ENCODE measurements at regions not wholly inside any gene's neighbourhood (a gene's known extent, or its start where the extent isn't known, plus 50 kb on each side); places are given as distances from the start of the nearest gene placed in this dataset.

DNA sequence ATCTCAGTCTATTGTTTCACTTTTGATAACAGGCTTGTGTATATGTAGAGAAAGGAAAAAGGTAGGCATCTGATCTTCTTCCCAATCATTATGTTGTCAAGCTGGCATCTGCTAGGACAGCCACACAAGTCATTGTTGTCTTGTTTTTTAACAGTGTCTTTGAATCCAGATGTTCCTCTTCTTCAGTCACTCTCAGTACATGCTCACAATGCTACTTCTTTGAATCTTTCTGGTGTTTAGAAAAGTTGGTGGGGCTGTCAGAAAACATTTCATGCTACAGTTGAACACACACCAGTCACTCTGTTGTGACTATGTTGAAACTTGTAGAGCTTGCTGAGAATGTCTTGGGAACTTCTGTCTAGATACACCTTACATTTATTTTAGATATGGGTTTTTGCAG lies 1231.4 kb upstream of the MIR17HG start:
- no peak for DNase-seq

GRCh38 chr13:90118467-90119071 lies 1228.9 kb upstream of the MIR17HG start:
- DNase-seq = no peak

GRCh38 chr13:90120026-90120425 lies 1227.5 kb upstream of the MIR17HG start:
- DNase-seq = no peak

GRCh38 chr13:90121784-90122183 lies 1225.7 kb upstream of the MIR17HG start:
- DNase-seq = no peak

- no peak for DNase-seq
Measured at GRCh38 chr13:90122531-90122930, 1225.0 kb upstream of the MIR17HG start.

DNA sequence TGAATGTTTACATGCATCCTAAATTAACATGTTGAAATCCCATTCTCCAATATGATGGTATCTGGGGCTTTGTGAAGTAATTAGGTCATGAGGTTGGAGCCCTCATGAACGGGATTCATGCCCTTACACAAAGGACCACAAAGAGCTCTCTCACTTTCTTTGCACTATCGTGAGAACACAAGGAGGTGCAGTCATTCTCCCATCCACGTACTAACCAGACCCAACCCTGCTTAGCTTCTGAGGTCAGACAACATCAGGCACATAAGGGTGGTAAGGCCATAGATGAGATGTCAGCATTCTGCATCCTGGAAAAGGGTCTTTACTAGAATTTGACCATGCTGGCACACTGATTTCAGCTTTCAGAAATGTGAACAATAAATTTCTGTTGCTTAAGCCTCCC lies 1211.9 kb upstream of the MIR17HG start:
- DNase-seq = no peak

GRCh38 chr13:90142251-90142650 lies 1205.2 kb upstream of the MIR17HG start:
- no peak for DNase-seq

GRCh38 chr13:90154311-90154960 lies 1193.1 kb upstream of the MIR17HG start:
- no peak for DNase-seq

GRCh38 chr13:90156390-90156789 lies 1191.1 kb upstream of the MIR17HG start:
- DNase-seq = no peak

GRCh38 chr13:90168953-90169352 lies 1178.5 kb upstream of the MIR17HG start:
- DNase-seq = no peak

- no peak for DNase-seq
Measured at GRCh38 chr13:90170208-90170607, 1177.3 kb upstream of the MIR17HG start.

- no peak for DNase-seq
Measured at GRCh38 chr13:90171649-90172048, 1175.8 kb upstream of the MIR17HG start.

- no peak for DNase-seq
Measured at GRCh38 chr13:90177512-90177911, 1170.0 kb upstream of the MIR17HG start.

DNA sequence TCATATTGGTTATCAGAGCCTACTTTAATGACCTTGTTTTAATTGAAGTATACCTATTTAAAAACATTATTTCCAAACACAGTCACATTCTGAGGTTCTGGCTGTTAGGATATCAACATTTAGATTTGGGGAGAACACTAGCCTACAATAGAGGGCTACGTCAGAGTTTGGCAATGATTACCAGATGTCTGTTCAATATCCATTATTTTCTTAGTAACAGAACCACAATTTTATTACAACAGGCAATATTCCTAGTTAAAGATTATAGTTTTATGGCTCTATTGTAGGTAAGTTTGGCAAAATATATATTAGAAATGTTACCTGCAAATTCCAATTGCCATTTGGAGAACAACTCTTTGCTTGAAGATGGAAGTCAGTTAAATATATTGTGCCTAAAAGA lies 1163.1 kb upstream of the MIR17HG start:
- no peak for DNase-seq

DNA sequence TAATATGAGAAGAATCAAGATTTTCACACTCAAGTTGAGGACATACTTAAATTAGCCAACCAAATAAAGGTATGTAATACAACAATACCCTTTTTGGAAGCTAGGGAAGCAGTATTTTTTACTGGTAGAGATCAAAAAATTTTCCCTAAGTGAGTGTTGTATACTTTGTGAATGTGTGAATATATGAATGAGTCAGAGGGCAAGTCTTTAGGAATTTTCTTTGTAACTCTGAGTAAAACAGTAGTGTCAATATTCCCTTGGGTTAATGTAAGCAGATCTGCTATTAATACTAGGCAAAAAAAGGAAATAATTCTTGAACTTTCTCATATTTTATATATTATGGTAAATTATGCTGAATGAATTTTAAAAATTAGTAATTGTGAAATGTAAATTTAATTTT lies 1161.8 kb upstream of the MIR17HG start:
- no peak for DNase-seq

DNA sequence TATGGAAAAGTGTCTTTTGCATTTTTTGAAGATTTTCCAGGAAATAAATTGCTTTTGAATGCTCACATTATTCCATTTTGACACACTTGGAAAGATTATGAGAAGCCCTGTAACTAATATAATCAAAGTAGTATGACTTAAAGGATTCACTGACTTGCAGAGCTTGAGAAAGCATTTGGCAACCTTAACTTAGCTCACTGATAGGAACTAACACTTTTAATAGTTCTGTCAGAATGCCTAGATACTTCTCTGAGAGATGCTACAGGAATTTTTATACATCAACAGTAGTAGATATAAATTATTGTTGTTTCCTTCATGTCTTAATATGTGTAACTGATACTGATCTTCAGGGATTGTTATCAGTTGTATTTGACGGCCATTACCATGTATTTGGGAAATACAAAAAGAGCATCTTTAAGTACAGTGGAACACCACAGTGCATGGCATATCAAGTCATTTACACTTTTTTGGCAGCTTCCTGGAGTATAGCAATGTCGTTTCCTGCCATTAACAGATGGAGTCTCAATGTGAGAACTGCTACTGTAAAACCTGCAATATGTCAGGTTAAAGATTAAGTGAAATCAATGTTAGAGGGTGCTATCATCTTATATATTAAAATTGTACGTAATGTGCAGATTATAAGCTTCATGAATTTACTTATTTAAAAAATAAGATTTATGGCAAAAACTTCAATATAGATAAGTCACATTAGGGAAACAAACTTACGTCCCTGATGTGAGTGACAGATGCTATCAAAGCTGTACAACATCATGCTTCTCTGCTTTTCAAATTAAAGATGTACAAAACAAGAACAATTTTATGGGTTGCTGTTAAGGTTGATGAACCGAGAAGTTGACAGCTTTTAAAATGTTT lies 1159.8 kb upstream of the MIR17HG start:
- no peak for DNase-seq

- no peak for DNase-seq
Measured at GRCh38 chr13:90188351-90188636, 1159.2 kb upstream of the MIR17HG start.

GRCh38 chr13:90197722-90198121 lies 1149.8 kb upstream of the MIR17HG start:
- no peak for DNase-seq

DNA sequence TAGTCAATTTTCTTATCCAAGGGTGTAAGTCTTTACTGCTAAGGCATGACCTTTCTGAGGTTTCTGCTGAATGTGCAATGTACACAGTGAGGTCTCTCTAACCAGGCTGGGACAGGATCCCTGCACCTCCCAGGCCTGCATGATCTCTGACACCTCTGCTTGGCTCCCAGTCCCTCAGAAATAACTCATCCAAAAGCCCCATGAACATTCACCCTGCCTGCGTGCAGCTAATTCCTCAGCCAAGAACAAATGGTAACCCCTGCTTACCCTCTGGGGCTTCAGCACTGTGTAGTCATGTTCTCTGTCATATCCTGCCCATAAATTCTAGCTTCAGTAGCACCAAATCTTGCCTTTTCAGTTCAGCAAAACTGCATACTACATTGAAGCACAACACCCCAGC lies 1146.3 kb upstream of the MIR17HG start:
- DNase-seq = no peak

DNA sequence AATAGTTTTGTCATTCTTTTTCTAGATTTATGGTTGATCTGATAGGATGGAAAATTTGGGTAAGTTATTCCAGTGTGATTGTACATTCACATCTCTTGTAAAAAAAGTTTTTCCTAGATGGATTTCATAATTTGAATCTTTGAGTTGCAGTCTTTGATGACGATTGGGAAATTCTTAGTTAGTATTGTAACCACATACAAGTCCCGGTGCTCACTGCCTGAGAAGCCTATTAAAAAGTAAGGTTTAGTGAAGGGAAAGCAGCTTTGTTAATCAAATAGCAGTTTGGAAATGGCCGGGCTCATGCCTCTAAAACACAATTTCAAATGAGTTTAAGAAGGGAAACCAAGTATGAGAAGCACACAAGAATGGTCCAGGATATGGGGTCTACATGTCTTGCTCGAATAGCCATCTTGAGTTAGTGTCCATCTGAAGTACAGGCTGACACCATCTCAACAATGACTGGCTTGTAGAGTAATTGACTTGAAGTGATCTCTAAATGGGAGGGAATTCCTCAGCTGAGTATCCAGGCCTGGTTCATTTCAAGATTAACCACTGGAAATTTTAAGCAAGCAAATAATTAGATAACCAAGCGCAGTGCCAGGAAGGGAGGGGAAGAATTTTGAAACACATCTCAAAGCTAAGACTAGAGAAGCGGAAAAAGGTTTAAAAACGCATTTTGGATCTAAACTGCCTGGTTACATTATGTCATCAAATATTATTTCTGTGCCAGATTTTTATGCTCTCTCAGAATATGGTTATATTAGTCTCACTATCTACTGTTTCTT lies 1145.6 kb upstream of the MIR17HG start:
- DNase-seq = no peak

DNA sequence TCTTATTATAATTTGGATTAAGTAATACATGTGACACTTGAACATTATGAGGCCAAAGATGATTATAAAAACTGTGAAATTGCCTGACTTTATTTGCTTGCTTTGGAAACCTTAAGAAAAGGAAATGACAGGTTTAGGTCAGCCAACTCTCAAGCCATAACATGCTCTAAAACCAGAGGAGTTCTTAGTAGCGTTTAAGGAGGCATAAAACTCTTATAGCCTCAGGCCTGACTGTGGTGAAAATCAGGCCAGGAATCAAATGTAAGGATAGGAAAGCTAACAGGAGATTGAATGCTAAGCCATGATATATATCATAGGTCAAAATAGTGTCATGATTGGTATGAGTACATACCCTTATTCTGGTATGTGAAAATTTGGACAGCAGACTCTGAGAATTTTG lies 1142.4 kb upstream of the MIR17HG start:
- no peak for DNase-seq

- DNase-seq = no peak
Measured at GRCh38 chr13:90205911-90206310, 1141.6 kb upstream of the MIR17HG start.

DNA sequence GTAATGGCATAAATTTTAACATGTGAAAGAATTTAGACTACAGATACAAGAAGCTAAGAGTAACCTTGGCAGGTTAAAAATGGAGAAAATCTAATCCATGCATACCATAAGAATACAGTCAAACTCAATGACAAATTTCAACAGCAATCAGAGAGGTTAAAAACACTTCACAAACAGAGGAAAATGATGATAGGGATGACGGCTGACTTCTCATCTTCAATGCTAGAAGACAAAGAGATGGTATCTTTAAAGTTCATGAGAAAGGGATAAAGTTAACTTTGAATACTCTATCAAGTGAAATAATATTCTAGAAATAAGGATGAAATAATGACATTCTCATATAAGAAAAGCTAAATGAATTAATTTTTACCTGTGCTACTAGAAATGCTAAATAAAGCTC lies 1130.2 kb upstream of the MIR17HG start:
- no peak for DNase-seq

DNA sequence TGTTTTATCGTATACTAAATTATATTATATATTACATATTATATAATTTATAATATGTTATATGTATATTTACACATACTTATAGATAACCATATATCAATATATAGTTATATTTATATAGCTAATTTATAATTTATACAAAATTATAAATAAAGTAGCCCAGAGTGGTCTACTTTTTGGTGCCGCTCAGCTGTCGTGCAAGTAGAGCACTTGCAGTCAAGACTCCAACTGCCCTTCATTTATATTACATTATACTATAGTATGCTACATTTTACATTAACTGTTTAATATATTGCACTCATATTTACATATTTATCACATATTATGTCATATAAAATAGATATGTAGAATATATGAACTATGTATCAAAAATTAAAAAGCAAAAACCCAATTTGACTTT lies 1124.7 kb upstream of the MIR17HG start:
- no peak for DNase-seq

Data from GF-D8 (cell line).